Stomach (tissue), 4 donors: ENCODE measurements at regions not wholly inside any gene's neighbourhood (a gene's known extent, or its start where the extent isn't known, plus 50 kb on each side); places are given as distances from the start of the nearest gene placed in this dataset.

ENCODE experiments used
- CTCF ChIP-seq, 7 experiments: fragments of 450-650 bp in 4 of 7; fragments of 200-600 bp in 3 of 7; sonication (generic) in 3 of 7; IDR thresholded peaks; one replicate each; pipeline ENCODE4 v1.5.1; 2016 to 2019; ENCODE audit warnings: antibody characterized with exemption in 7 of 7, control low read depth in 2 of 7, mild to moderate bottlenecking in 1 of 7
- EP300 ChIP-seq: sonication (generic); formaldehyde crosslinking; IDR thresholded peaks from one replicate; pipeline ENCODE4 v1.6.1; 2017; ENCODE audit warnings: antibody characterized with exemption
- POLR2A ChIP-seq, 4 donors: fragments of 450-650 bp; IDR thresholded peaks; one replicate each; pipeline ENCODE4 v1.6.1; 2016; ENCODE audit warnings: antibody characterized with exemption in 4 of 4, control low read depth in 2 of 4, mild to moderate bottlenecking in 1 of 4, moderate library complexity in 1 of 4
- POLR2AphosphoS5 ChIP-seq, 3 donors: sonication (generic); formaldehyde crosslinking; IDR thresholded peaks; one replicate each; pipeline ENCODE4 v1.6.1; 2016; ENCODE audit warnings: antibody characterized with exemption in 3 of 3

DNA sequence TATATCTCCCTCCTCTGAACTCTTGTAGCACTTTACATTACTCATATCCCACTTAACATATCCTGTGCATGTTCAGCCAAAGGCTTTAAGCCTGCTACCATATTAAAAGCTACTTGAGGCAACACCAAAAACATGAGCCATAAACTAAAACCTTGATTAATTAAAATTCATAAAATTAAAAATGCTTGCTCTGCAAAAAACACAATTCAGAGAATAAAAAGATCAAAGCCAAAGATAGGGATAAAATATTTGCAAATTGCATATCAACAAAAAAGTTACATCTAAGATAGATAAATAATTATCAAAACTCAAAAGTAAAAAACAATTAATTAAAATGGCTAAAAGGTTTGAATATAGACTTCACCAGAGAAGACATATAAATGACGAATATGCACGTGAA is 495.4 kb upstream of the PIK3C3 start:
- TF ChIP-seq CTCF (IDR thresholded peaks at IDR 0.05), result no peak
- TF ChIP-seq EP300, result no peak
- TF ChIP-seq POLR2A (IDR thresholded peaks at IDR 0.05), result no peak
- no peak for TF ChIP-seq POLR2AphosphoS5 (IDR thresholded peaks at IDR 0.05)
